ENCODE measurements at regions not wholly inside any gene's neighbourhood (a gene's known extent, or its start where the extent isn't known, plus 50 kb on each side); places are given as distances from the start of the nearest gene placed in this dataset.
A peak's percentile ranks its signal among the peaks of the same experiment; 100 is the strongest.

- peak overlapping the region; percentile 1 to 40 (median 16) for H3K27ac ChIP-seq (replicated peaks in 1 of 4)
Observed at GRCh38 chr11:128330203-128330602, 257.2 kb downstream of the ETS1 start.

DNA sequence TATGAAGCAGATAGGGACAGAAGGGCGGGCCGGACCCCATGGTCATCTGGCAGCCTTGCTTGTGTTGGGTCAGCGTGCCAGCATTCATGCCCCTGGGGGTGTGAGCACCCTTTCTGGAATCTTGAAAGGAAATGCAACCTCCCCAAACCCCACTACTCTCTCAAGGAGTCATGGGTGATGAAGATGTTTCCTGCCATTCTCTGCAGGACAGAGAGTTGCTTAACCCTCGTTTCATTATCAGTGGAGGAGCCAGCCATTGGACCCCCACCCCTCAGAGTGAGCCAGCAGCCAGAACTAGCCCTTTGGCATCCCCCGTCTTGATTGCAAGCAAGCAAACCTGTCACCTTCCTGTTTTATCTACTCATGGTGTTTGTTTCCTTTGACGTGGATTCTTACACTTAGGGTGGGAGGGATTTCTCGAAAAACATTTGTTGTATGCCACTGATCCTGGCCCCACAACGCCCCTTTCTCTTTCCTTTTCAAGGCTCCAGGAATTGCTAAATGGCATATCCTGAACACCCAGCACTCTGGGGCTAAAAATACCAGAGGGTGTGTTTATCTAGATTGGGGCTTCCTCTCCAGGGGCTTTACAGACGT, 258.3 kb downstream of the ETS1 start:
- H3K27ac ChIP-seq (replicated peaks in 1 of 4), result peak overlapping the region in 3 of 4 donors; percentile 30 to 40 (median 34)
- H3K36me3 ChIP-seq, result no peaks in the 10 kb centered on the region
- WGBS, result 62% methylated on average over 9 of the region's 9 CpGs
- intact Hi-C loops (cut with DNase I), result no loop called here
- peak; percentile 24 to 41 for TF ChIP-seq POLR2AphosphoS5 (IDR thresholded peaks at IDR 0.05)
- peak; percentile 55 for TF ChIP-seq EP300 (IDR thresholded peaks at IDR 0.05)
- TF ChIP-seq, protein P1, sequence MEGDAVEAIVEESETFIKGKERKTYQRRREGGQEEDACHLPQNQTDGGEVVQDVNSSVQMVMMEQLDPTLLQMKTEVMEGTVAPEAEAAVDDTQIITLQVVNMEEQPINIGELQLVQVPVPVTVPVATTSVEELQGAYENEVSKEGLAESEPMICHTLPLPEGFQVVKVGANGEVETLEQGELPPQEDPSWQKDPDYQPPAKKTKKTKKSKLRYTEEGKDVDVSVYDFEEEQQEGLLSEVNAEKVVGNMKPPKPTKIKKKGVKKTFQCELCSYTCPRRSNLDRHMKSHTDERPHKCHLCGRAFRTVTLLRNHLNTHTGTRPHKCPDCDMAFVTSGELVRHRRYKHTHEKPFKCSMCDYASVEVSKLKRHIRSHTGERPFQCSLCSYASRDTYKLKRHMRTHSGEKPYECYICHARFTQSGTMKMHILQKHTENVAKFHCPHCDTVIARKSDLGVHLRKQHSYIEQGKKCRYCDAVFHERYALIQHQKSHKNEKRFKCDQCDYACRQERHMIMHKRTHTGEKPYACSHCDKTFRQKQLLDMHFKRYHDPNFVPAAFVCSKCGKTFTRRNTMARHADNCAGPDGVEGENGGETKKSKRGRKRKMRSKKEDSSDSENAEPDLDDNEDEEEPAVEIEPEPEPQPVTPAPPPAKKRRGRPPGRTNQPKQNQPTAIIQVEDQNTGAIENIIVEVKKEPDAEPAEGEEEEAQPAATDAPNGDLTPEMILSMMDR (IDR thresholded peaks at IDR 0.05), result no peak
- no peak overlapping the region for H3K4me3 ChIP-seq
- no peak for DNase-seq (ENCODE audit: extremely low spot score)
- no peaks in the 10 kb centered on the region for H3K27me3 ChIP-seq
- H3K4me1 ChIP-seq, result peaks cover 0 to 17% (median 2%) of the 10 kb centered on the region in 4 donors
- H3K9me3 ChIP-seq, result no peaks in the 10 kb centered on the region

More at GRCh38 chr11:128330203-128330602, 257.2 kb downstream of the ETS1 start:
- 83% methylated on average over 2 of the region's 2 CpGs for WGBS
- no peak for TF ChIP-seq POLR2A (IDR thresholded peaks at IDR 0.05; ENCODE audit: low read depth)
- TF ChIP-seq, protein P1 (IDR thresholded peaks at IDR 0.05), result no peak
- DNase-seq (ENCODE audit: extremely low spot score), result peak; percentile 62
- no peak overlapping the region for H3K4me3 ChIP-seq
- H3K9me3 ChIP-seq, result no peaks in the 10 kb centered on the region
- H3K4me1 ChIP-seq, result peaks cover 0 to 20% (median 2%) of the 10 kb centered on the region in 4 donors
- intact Hi-C loops (cut with DNase I), result no loop called here
- H3K27me3 ChIP-seq, result no peaks in the 10 kb centered on the region
- no peaks in the 10 kb centered on the region for H3K36me3 ChIP-seq

DNA sequence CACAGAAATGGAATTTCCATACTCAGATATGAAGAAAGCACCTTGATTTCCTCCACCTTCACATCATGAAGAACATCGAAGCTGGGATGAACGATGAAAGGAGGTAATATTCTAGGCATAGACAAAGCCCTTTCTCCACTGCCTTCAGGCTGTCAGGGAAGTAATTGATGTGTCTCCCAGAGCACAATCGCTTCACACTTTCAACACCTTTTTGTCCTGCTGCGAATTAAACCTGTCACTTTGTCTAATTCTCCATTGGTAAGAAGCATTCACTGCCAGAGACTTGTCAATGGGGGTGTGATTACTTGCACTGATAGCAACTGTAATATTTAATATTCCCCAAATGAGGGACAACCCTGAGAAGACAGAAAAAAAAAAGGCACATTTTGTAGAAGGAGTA, 260.1 kb downstream of the ETS1 start:
- Histone ChIP-seq H3K4me3 (no peak overlapping the region), H3K4me1 (peaks cover 0 to 24% (median 4%) of the 10 kb centered on the region in 4 donors), H3K27ac (replicated peaks in 1 of 4) (no peak overlapping the region), H3K9me3 (no peaks in the 10 kb centered on the region), H3K36me3 (no peaks in the 10 kb centered on the region), H3K27me3 (no peaks in the 10 kb centered on the region)
- WGBS, result 83% methylated on average over 4 of the region's 4 CpGs
- no peak for DNase-seq (ENCODE audit: extremely low spot score)
- intact Hi-C loops (cut with DNase I), result no loop called here
- TF ChIP-seq POLR2AphosphoS5 (IDR thresholded peaks at IDR 0.05), result no peak
- TF ChIP-seq, protein P1 (IDR thresholded peaks at IDR 0.05), result no peak
- TF ChIP-seq EP300 (IDR thresholded peaks at IDR 0.05), result no peak
- TF ChIP-seq POLR2A (IDR thresholded peaks at IDR 0.05; ENCODE audit: low read depth), result no peak

GRCh38 chr11:128326791-128327190, 260.6 kb downstream of the ETS1 start:
- 80% methylated on average over 7 of the region's 7 CpGs for WGBS
- TF ChIP-seq POLR2A (IDR thresholded peaks at IDR 0.05; ENCODE audit: low read depth) (no peak), POLR2AphosphoS5 (IDR thresholded peaks at IDR 0.05) (no peak), EP300 (IDR thresholded peaks at IDR 0.05) (no peak)
- TF ChIP-seq, protein P1 (IDR thresholded peaks at IDR 0.05), result no peak
- no peak overlapping the region for H3K27ac ChIP-seq (replicated peaks in 1 of 4)
- no peak overlapping the region for H3K4me3 ChIP-seq
- H3K36me3 ChIP-seq, result no peaks in the 10 kb centered on the region
- H3K4me1 ChIP-seq, result peaks cover 0 to 23% (median 4%) of the 10 kb centered on the region in 4 donors
- H3K9me3 ChIP-seq, result no peaks in the 10 kb centered on the region
- intact Hi-C loops (cut with DNase I), result no loop called here
- DNase-seq (ENCODE audit: extremely low spot score), result no peak
- H3K27me3 ChIP-seq, result no peaks in the 10 kb centered on the region
